CD4-positive, alpha-beta T cell treated with Interleukin-6 for 4 hours (primary cell): ENCODE measurements at regions not wholly inside any gene's neighbourhood (a gene's known extent, or its start where the extent isn't known, plus 50 kb on each side); places are given as distances from the start of the nearest gene placed in this dataset.
"Not testable (repeated sequence)": the region's sequence is repeated elsewhere in the genome, so short reads cannot be mapped to it uniquely, and the experiment has no call there.

Experiments used
- DNase-seq: peaks from one replicate; pipeline ENCODE4 v3.0.0-alpha.2; 2020; ENCODE audit warnings: mixed read lengths

DNA sequence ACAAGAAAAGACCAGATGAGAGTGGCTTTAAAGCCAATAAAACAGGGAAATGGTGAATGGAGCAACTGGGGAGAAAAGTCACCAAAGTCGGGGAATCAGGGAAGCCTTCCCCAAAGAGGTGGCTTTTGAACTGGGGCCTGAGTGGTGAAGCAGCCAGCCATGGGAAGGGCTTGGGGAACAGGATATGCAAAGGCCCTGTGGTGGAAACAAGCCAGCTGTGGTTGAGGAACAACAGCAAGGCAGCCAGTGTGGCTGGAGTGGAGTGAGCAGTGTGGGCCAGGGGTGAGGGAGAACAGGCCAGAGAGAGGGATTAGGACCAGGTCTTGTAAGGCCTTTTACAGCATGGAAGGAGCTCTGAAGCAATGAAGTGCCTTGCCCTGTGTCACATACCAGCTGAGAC lies 51.0 kb upstream of the ROPN1B start:
- not testable (repeated sequence) for DNase-seq

DNA sequence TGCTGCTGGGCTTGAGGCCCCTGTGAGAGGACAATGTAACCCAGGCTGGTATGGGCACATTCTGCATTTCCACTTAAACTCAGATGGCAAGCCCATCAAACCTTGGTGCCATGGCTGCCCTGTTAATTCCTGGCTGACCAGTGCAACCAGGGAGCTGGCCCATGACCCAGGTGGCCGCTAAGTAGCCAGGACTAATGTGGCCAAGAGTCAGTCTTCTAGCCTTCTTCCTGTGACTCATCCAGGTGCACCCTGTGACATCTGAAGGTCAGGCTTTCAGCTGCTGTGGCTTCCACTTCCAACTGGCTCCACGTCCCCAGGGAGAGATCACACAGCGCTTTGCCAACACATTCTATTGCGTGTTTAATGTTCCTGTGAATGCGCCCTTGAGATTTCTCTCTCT lies 50.5 kb upstream of the ROPN1B start:
- not testable (repeated sequence) for DNase-seq

DNA sequence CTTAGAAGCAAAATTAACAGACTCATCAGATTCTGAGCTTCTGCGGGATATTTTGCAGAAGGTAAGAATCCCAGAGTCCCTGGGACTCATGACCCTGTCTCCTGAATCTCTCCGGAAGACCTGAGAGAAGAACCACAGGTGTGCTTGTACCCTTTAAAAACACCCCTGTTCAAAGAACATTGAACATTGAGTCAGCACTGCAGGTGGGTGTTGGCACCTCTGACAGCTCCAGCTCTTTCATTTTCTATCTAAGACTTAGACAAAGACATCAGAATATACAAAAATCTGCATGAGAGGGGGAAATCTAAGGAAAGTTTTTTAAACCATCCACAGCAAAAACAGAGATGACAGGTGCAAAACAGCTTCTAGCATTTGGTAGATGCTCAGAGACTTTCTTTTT lies 50.1 kb upstream of the ROPN1B start:
- not testable (repeated sequence) for DNase-seq
